ENCODE measurements at regions not wholly inside any gene's neighbourhood (a gene's known extent, or its start where the extent isn't known, plus 50 kb on each side); places are given as distances from the start of the nearest gene placed in this dataset.
"Not testable (repeated sequence)": the region's sequence is repeated elsewhere in the genome, so short reads cannot be mapped to it uniquely, and the experiment has no call there.

DNA sequence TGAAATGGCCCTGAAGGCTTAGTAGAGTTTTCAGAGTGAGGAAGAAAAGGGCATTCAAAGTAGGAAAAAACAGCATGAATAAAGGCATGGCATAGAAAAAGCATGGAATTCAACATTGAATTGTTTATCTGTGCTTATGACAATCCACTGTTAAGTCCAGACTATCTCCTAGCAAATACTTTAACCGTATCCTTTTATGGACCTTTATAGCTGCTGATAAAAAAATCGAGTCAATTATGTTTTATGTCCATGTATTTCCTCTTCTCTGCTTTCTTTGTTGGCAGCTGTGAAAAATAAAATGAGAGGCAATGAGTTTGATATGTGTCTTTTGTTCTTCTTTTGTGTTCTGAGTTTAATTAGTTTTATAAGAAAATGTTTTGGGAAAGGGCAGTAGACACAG is 70.4 kb downstream of the TDRD15 start:
- DNase-seq (ENCODE audit: low read depth in 4 of 4, low spot score in 1 of 4) = no peak

DNA sequence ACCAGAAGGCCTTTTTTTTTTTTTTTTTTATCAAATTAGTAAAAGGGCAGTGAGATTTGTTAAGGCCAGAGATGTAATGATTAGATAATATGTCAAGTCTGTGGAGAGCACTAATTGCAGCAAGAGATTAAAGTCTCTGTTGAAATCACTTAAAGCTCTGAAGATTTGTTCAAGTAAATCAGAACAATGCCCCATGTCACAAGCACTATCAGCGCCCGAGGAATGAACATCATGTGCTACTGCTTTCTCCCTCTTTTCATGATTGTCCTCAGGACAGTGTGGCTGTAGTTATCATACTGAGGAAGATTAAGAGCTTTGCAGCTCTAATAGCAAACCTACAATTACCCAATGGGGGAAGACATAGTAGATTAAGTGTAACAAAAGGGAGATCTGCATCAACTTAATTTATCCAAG is 71.1 kb downstream of the TDRD15 start:
- no peak for DNase-seq (ENCODE audit: low read depth in 4 of 4, low spot score in 1 of 4)

DNA sequence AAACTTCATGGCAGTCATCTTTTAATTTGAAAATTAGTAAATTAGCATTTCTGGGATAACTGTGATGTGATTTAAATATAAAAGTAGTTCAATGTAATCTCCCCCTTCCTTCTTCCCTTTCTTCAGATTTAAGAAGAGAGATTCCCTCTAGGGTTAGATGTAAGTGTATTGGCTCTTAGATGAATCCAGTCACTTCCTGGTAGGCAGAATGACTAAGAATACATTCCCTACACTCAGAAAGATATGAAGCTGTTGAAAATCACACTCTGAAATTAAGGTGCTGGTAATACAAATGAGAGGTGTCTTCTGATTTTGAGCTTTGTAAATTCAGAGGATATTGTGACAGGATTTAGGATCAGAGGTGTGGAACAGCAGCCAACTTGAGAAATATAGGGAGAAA is 71.6 kb downstream of the TDRD15 start:
- DNase-seq (ENCODE audit: low read depth in 4 of 4, low spot score in 1 of 4) = no peak

DNA sequence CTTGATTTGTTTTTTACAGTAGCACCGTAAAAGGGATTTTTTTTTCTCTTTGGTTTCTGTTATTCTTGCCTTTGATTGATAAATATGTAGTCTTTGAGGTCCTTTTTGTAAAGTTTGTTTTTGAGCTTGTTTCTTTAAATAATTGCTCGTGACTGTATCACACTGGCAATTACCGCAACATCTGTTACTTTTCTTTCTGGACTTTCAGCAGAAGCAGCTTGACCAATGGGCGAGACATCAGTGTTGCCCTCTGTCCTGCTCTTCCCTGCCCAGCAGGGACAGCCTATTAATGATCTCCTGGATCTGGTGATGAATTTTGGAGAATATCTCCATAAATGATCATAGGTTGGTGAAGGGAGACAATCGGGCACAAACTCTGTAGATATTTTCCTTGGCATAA is 74.9 kb downstream of the TDRD15 start:
- DNase-seq (ENCODE audit: low read depth in 4 of 4, low spot score in 1 of 4) = no peak

DNA sequence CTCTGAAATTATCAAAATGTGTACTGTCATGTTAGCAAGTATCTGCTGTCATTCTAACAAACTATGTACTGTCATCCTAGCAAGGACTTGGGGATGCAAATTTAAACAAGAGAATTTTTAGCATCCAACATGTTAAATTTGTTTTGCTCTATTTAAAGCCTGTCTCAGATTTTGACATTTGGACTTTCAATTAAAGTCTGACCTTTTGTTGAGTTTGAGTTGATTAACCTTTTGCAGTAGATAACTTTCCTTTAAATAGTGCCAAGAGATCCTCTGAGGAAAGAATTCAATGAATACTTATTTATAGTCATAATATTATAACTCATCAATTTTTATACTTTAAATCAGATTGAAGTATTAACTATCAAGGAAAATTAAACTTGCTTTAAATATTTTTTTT is 80.2 kb downstream of the TDRD15 start:
- DNase-seq (ENCODE audit: low read depth in 4 of 4, low spot score in 1 of 4) = no peak

DNA sequence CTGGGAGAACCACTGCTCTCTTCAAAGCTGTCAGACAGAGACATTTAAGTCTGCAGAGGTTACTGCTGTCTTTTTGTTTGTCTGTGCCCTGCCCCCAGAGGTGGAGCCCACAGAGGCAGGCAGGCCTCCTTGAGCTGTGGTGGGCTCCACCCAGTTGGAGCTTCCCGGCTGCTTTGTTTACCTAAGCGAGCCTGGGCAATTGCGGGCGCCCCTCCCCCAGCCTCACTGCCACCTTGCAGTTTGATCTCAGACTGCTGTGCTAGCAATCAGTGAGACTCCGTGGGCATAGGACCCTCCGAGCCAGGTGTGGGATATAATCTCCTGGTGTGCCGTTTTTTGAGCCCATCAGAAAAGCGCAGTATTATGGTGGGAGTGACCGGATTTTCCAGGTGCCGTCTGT is 90.3 kb downstream of the TDRD15 start:
- DNase-seq (ENCODE audit: low read depth in 4 of 4, low spot score in 1 of 4) = not testable (repeated sequence)

DNA sequence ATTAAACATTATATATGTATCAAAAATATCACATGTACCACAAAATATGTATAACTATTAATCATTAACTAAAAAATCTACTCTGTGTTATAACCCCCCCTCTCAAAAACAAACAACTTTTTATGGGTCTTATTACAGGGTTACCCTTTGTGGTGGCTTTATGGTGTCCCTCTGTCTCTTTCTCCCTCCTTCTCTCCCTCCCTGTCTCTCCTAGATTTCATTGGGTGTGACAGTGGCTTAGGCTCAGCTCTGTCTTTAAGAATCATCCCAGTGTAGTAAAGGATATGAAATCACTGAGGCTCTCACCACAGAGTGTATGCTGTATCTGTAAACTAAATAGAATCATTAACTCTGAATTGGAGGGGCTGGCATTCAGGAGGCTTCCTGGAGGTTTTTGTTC is 93.7 kb downstream of the TDRD15 start:
- DNase-seq (ENCODE audit: low read depth in 4 of 4, low spot score in 1 of 4) = no peak

DNA sequence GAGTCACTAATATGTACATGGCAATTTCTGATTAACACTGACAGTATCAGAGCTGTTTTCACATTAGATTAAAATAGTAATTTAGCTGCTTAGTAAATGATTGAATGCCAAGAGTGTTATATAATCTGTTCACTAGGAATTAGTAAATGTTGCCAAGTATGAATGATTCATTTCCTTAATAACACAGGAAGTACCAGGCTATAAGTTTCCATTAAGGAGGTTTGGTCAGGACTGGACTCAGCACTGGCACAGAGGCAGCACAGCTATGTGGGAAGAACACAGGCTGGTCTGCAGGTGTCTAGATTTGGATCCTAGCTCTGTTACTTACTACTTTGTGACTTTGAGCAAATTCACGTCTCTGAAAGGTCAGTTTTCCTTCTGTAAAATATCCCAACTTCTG is 97.2 kb downstream of the TDRD15 start:
- DNase-seq (ENCODE audit: low read depth in 4 of 4, low spot score in 1 of 4) = no peak

DNA sequence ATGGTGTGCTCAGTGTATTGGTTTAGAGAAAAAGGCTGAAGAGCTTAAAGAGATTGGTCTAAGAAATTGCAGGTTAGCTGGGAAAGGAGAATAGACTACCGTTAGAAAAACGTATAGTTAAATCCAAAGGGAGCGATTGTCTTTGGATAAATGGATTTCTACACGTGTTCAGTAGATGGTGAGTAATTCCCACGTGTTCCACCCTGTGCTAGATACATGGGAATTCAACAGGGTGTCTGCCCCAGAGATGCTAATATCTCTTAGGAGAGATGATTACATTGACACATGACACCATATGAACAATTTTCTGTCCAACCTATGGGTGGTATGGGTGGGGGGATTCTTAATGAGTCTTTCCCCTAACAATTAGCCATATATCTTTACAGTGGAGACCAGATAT is 99.8 kb downstream of the TDRD15 start:
- no peak for DNase-seq (ENCODE audit: low read depth in 4 of 4, low spot score in 1 of 4)

GRCh38 chr2:21228041-21228895 is 104.5 kb downstream of the TDRD15 start:
- no peak for DNase-seq (ENCODE audit: low read depth in 4 of 4, low spot score in 1 of 4)

GRCh38 chr2:21229302-21229701 is 105.5 kb downstream of the TDRD15 start:
- no peak for DNase-seq (ENCODE audit: low read depth in 4 of 4, low spot score in 1 of 4)

- DNase-seq (ENCODE audit: low read depth in 4 of 4, low spot score in 1 of 4) = no peak
These were observed 106.4 kb downstream of the TDRD15 start for GRCh38 chr2:21230140-21230539.

GRCh38 chr2:21231985-21232384 is 108.2 kb downstream of the TDRD15 start:
- DNase-seq (ENCODE audit: low read depth in 4 of 4, low spot score in 1 of 4) = no peak

DNA sequence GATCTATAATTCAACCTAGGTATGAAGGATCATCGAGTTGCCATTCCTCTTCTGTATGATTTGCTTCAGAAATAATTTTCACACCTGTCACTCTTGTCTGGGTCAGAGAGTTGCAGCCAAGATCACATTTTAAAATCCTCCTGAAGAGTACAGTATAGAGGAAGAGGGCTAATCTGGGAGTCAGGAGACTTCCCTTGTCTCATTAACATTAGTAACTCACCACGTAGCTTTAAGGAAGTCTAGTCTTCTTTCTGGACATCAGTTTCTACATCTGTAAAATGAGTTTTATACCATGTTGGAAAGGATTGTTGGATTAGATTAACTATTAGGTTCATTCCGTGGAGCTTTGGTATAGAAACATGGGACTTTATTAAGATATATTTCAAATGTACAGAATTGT is 109.4 kb downstream of the TDRD15 start:
- DNase-seq (ENCODE audit: low read depth in 4 of 4, low spot score in 1 of 4) = no peak

- DNase-seq (ENCODE audit: low read depth in 4 of 4, low spot score in 1 of 4) = no peak
These were observed 110.2 kb downstream of the TDRD15 start for GRCh38 chr2:21234001-21234400.

DNA sequence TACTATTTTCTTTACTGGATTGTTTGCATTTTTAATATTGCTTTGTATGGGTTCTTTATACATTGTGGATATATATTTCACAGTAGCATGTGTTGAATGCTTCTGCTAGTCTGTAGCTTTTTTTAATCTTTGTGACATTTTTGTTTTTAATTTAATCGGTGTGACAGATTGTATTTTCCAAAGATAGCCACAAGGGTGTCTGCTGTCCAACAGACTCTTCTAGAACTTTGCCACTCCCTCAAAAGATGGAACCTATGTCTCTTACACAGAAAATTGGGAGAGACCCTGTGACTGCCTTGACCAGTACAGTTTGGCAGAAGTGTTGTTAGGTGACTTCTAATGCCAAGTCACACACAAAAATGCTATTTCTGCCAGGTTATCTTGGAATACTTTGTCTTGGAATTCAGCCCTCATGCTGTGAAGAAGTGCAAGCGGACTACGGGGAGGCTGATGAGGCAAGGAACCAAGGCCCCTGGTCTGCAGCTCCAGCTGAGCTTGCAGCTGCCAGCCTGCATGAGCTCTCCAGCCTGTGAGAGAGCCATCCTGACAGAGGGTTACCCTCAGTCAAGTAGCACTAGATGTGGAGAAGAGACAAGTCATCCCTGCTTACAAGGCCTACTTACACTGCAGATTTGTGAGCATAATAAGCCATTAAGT is 110.8 kb downstream of the TDRD15 start:
- no peak for DNase-seq (ENCODE audit: low read depth in 4 of 4, low spot score in 1 of 4)

- DNase-seq (ENCODE audit: low read depth in 4 of 4, low spot score in 1 of 4) = not testable (repeated sequence)
These were observed 116.0 kb downstream of the TDRD15 start for GRCh38 chr2:21239749-21240148.

DNA sequence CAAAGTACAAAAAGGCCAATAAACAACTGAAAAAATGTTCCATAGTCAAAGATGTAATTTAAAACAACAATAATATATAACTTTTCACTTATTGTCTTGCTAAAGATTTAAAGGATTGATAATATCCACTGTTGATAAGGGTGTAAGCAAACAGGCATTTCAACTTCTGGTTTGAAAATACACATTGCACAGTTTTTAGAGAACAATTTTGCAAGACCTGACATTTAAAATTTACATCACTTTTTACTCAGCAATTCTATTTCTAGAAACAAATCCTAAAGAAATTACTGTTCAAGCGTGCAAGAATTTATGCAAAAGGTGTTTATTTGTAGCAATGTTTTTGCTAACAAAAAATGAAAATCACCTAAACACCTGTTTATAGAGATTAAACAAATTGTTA is 120.4 kb downstream of the TDRD15 start:
- no peak for DNase-seq (ENCODE audit: low read depth in 4 of 4, low spot score in 1 of 4)

DNA sequence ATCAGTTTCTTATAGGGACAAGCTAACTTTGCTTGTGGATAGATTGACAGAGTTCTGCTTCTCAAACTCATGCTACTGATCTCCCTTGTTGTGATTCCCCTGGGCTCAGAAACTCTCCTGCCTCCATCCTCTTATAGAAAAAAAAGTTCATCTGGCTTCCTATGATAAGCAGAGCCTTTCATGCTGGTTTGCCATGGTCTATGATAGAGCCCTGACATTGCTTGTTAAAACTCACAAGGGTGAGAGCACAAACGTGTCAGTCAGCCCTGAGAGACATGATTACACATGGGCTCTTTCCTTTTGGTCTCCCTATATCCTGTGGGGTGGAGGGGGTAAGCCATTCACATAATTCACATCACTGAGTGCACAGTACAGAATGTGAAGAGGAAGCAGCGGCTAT is 121.8 kb downstream of the TDRD15 start:
- no peak for DNase-seq (ENCODE audit: low read depth in 4 of 4, low spot score in 1 of 4)

GRCh38 chr2:21249367-21249766 is 125.6 kb downstream of the TDRD15 start:
- no peak for DNase-seq (ENCODE audit: low read depth in 4 of 4, low spot score in 1 of 4)

DNA sequence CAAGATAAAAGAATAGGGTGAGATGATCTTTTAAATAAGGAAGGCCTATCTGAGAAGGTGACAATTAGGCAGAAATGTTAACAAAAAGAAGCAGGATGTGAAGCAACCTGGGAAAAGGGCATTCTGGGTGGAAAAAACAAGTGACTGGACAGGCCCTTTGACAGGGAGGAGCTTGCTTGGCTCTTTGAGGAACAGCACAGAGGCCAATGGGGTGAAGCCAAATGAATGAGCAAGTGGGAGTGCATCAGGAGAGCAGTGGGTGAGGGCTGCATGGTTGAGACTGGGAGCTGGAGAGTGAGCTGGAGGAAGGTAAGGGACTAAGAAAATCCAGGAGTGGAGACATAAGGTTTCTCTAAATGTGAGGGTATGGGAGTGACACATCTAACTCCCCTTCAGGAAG is 126.9 kb downstream of the TDRD15 start:
- no peak for DNase-seq (ENCODE audit: low read depth in 4 of 4, low spot score in 1 of 4)

DNA sequence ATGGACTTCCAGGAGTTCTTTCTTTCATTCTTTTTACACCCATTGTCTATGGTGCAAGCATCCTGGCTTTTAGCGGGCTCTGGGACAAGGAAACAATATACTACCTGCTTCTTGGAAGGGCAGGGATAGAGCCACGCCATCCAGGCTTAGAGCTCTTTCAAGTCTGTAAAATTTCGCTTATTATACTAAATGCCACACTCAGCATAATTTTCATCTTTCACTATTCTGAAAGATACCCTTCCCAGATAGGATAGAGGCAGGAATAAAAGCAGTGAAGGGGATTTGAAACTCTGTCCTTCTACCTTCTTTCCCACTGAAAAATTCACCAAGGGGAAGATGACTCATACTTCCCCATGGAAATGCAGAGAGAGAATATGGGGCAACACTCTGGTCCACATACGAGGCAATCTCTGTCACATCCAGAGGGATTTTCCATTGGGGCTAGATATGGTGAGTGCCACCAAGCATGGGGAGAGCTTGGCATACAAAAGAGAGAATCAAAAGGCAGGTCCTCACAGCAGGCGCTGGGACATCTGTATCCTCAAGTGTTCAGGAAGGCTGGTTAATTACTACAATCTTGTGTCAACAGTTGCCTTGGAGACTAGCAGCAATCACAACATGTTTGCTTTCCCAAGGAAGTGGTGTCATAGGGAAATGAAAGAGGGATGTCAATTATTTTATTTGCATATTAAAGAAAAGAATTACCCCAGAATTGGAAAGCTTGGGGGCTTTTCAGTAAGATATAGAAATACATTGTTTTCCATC is 127.6 kb downstream of the TDRD15 start:
- no peak for DNase-seq (ENCODE audit: low read depth in 4 of 4, low spot score in 1 of 4)
